ENCODE measurements at regions not wholly inside any gene's neighbourhood (a gene's known extent, or its start where the extent isn't known, plus 50 kb on each side); places are given as distances from the start of the nearest gene placed in this dataset.

- intact Hi-C loops (cut with micrococcal nuclease): no loop called here
- CTCF ChIA-PET: interaction anchor here (0.9 kb wide), 1 partner anchor 14 kb away, joined by 3 read pairs; no protein-coding TSS in a partner anchor
- Histone ChIP-seq H3K27me3 (ENCODE audit: control insufficient read depth in 2 of 2, insufficient read depth in 2 of 2, low read length in 2 of 2) (no peaks in the 10 kb centered on the region), H3K79me2 (ENCODE audit: control insufficient read depth, insufficient read depth, low read length) (no peaks in the 10 kb centered on the region), H3K9me3 (replicated peaks; ENCODE audit: control insufficient read depth, insufficient read depth, low read length) (no peaks in the 10 kb centered on the region), H3K9me1 (replicated peaks; ENCODE audit: control insufficient read depth, extremely low read depth, insufficient read depth, low read length) (no peaks in the 10 kb centered on the region), H3K4me2 (ENCODE audit: insufficient read depth, low read length) (no peak overlapping the region), H3K27ac (ENCODE audit: insufficient read depth, low read depth, low read length) (no peak overlapping the region), H3K9ac (replicated peaks; ENCODE audit: extremely low read depth, insufficient read depth, low read length) (no peak overlapping the region), H3K36me3 (ENCODE audit: control insufficient read depth in 2 of 2, extremely low read depth in 1 of 2, insufficient read depth in 2 of 2, low read length in 2 of 2) (no peaks in the 10 kb centered on the region), H3K4me1 (ENCODE audit: control insufficient read depth, extremely low read depth, insufficient read depth, low read length) (no peaks in the 10 kb centered on the region), H2AFZ (ENCODE audit: low read depth, low read length) (no peak overlapping the region), H3K4me3 (replicated peaks in 1 of 3; ENCODE audit: insufficient read depth in 1 of 3, low read depth in 1 of 3, low read length in 3 of 3) (no peak overlapping the region), H4K20me1 (replicated peaks; ENCODE audit: control insufficient read depth, extremely low read depth, insufficient read depth, low read length) (no peaks in the 10 kb centered on the region)
- FAIRE-seq (no peak), DNase-seq (ENCODE audit: low read depth, low spot score) (no peak)
- POLR2A ChIA-PET: no interaction called here
- no peak for TF ChIP-seq MYC (IDR thresholded peaks at IDR 0.05; ENCODE audit: low read depth, low read length)
- no peak for TF ChIP-seq EZH2 (IDR thresholded peaks at IDR 0.05; ENCODE audit: borderline replicate concordance, low read depth, low read length, severe bottlenecking)
- no peak for TF ChIP-seq POLR2A (IDR thresholded peaks at IDR 0.05; ENCODE audit: low read depth, low read length)
- TF ChIP-seq POLR2AphosphoS5 (IDR thresholded peaks at IDR 0.05; ENCODE audit: insufficient read depth, low read depth, low read length): no peak
- no peak for TF ChIP-seq MAX (IDR thresholded peaks at IDR 0.05; ENCODE audit: insufficient read depth, insufficient read length)
- no peak for TF ChIP-seq CTCF (IDR thresholded peaks at IDR 0.05; ENCODE audit: extremely low read depth in 1 of 2, insufficient read depth in 1 of 2, low read depth in 1 of 2, low read length in 2 of 2)
- no peak for TF ChIP-seq GATA2 (IDR thresholded peaks at IDR 0.05; ENCODE audit: insufficient read depth, insufficient read length, low read depth, low read length)
- no peak for TF ChIP-seq FOS (IDR thresholded peaks at IDR 0.05; ENCODE audit: borderline replicate concordance, insufficient read depth, low read length)
- TF ChIP-seq JUN (IDR thresholded peaks at IDR 0.05; ENCODE audit: borderline replicate concordance, insufficient read depth, insufficient read length, low read depth): no peak
- BruUV-seq (replicated peaks): no TSS peak
- dilution Hi-C loops (cut with MboI; ENCODE audit: extremely low pct_ligation_motif_present, low sequenced_read_pairs): no loop called here
Measured at GRCh38 chr4:78710536-78710935, 65.6 kb upstream of the BMP2K start.

Data from endothelial cell of umbilical vein (primary cell).